ENCODE measurements at regions not wholly inside any gene's neighbourhood (a gene's known extent, or its start where the extent isn't known, plus 50 kb on each side); places are given as distances from the start of the nearest gene placed in this dataset.

DNA sequence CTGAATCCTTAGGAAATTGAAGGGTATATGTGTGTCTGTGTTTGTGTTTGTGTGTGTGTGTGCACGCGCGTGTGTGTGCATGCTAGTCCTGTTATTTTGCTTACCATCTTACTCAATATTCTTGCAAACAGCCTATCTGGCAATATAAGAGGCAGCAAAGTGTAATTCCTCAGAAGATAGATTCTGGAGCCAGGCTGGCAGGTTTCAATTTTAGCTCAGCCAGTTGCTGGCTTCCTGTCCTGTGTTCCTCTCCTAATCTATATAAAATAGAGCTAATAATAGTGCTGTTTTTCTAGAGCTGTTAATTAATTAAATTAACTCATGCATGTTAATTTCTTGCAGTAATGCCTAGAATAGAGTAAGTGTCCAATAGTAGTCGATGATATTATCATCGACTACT is 256.2 kb downstream of the PIK3C3 start:
- Mint-ChIP-seq H3K36me3 (ENCODE audit: insufficient read depth in 1 of 3, low read depth in 3 of 3) (no peaks in the 10 kb centered on the region), H3K27ac (no peak overlapping the region), H3K4me1 (no peaks in the 10 kb centered on the region), H3K27me3 (ENCODE audit: low read depth) (no peaks in the 10 kb centered on the region), H3K4me3 (no peak overlapping the region), H3K9me3 (no peaks in the 10 kb centered on the region; a peak in 1 of 5 replicates)
- Histone ChIP-seq H3K79me1 (ENCODE audit: insufficient read depth, low read depth, low read length, poor library complexity, severe bottlenecking) (no peaks in the 10 kb centered on the region), H3K4ac (ENCODE audit: low read depth, low read length) (no peak overlapping the region), H2BK15ac (ENCODE audit: low read depth, low read length) (no peak overlapping the region), H3K23ac (ENCODE audit: insufficient read length, low read depth, low read length) (no peak overlapping the region), H3K9ac (ENCODE audit: extremely low read depth, insufficient read length, low read length) (no peak overlapping the region), H3T11ph (ENCODE audit: low read length) (no peak overlapping the region), H4K20me1 (ENCODE audit: control insufficient read depth, insufficient read depth, insufficient read length) (no peaks in the 10 kb centered on the region), H3K27me3 (ENCODE audit: insufficient read depth, low read length) (no peaks in the 10 kb centered on the region), H2BK120ac (ENCODE audit: low read depth, low read length, poor library complexity, severe bottlenecking) (no peak overlapping the region), H2BK12ac (ENCODE audit: insufficient read length, low read depth, low read length) (no peak overlapping the region), H3K18ac (ENCODE audit: insufficient read length, low read depth, low read length) (no peak overlapping the region), H3K14ac (ENCODE audit: insufficient read depth, low read length) (no peak overlapping the region), H3K27ac (ENCODE audit: insufficient read length, low read depth, low read length) (no peak overlapping the region), H2AK5ac (ENCODE audit: insufficient read length, low read length) (no peak overlapping the region), H2BK20ac (ENCODE audit: low read depth, low read length, poor library complexity, severe bottlenecking) (no peak overlapping the region), H4K8ac (replicated peaks; ENCODE audit: insufficient read length, low read depth, low read length) (no peak overlapping the region), H2BK5ac (ENCODE audit: insufficient read length, low read length) (no peak overlapping the region), H3K9me3 (ENCODE audit: control insufficient read depth, low read depth, low read length) (no peaks in the 10 kb centered on the region), H3K79me2 (ENCODE audit: insufficient read depth, low read length) (no peaks in the 10 kb centered on the region), H3K4me1 (ENCODE audit: insufficient read depth, low read length) (no peaks in the 10 kb centered on the region), H3K56ac (ENCODE audit: insufficient read length, low read depth, low read length) (no peak overlapping the region), H3K4me2 (ENCODE audit: insufficient read depth, insufficient read length, low read length) (no peak overlapping the region), H2AFZ (ENCODE audit: low read length) (no peak overlapping the region), H3K23me2 (ENCODE audit: insufficient read length, low read depth, low read length, poor library complexity, severe bottlenecking) (no peaks in the 10 kb centered on the region), H4K5ac (ENCODE audit: insufficient read length, low read depth, low read length) (no peak overlapping the region), H4K91ac (ENCODE audit: insufficient read length, low read depth, low read length) (no peak overlapping the region)
- DNase-seq: no peak
- WGBS (ENCODE audit: extremely low coverage, insufficient read length, low lambda C conversion rate): no CpG with 5 or more reads among the region's 5 CpGs
- TF ChIP-seq, protein P1, sequence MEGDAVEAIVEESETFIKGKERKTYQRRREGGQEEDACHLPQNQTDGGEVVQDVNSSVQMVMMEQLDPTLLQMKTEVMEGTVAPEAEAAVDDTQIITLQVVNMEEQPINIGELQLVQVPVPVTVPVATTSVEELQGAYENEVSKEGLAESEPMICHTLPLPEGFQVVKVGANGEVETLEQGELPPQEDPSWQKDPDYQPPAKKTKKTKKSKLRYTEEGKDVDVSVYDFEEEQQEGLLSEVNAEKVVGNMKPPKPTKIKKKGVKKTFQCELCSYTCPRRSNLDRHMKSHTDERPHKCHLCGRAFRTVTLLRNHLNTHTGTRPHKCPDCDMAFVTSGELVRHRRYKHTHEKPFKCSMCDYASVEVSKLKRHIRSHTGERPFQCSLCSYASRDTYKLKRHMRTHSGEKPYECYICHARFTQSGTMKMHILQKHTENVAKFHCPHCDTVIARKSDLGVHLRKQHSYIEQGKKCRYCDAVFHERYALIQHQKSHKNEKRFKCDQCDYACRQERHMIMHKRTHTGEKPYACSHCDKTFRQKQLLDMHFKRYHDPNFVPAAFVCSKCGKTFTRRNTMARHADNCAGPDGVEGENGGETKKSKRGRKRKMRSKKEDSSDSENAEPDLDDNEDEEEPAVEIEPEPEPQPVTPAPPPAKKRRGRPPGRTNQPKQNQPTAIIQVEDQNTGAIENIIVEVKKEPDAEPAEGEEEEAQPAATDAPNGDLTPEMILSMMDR (conservative IDR thresholded peaks at IDR 0.05): no peak
